Loucy (cell line): ENCODE measurements at regions not wholly inside any gene's neighbourhood (a gene's known extent, or its start where the extent isn't known, plus 50 kb on each side); places are given as distances from the start of the nearest gene placed in this dataset.

Source experiments
- EZH2phosphoT487 ChIP-seq: fragments of 200-600 bp; IDR thresholded peaks from 2 replicates; pipeline ENCODE4 v1.6.1; 2018; ENCODE audit warnings: antibody characterized with exemption, mild to moderate bottlenecking, moderate library complexity, borderline replicate concordance
- TF ChIP-seq, protein P1 (sequence below): fragments of 200-600 bp; sonication (generic); conservative IDR thresholded peaks from 2 replicates; pipeline ENCODE4 v1.5.1; 2014; ENCODE audit warnings: mild to moderate bottlenecking, antibody characterized with exemption, low read length

DNA sequence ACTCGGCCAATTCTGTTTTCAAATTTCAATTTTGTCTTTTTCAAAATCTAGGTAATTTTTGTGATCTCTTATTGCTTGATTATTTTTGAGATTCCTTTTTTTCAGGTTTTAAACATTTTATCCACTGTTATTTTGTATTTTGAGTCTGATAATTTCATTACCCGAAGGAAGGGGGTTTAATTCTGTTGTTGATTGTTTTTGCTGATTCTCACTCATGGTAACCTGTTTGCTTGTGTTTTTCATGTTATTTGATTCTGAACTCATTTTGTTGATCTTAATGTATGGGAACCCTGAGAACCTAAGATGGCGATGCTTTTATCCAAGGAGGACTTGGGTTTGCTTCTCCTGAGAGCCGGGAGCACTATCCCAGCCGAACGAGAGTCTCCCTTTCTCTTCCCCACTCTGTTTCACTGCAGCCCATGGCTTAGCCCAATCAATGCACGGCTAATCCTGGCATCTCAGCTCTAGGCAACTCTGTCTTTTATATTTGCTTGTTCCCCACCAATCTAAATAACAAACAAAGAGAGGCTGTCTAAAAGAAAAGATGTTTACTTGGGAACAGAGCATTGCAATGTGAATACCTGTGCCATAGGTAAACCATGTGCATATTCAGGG is 73.2 kb upstream of the ZCCHC2 start:
- TF ChIP-seq, protein P1, sequence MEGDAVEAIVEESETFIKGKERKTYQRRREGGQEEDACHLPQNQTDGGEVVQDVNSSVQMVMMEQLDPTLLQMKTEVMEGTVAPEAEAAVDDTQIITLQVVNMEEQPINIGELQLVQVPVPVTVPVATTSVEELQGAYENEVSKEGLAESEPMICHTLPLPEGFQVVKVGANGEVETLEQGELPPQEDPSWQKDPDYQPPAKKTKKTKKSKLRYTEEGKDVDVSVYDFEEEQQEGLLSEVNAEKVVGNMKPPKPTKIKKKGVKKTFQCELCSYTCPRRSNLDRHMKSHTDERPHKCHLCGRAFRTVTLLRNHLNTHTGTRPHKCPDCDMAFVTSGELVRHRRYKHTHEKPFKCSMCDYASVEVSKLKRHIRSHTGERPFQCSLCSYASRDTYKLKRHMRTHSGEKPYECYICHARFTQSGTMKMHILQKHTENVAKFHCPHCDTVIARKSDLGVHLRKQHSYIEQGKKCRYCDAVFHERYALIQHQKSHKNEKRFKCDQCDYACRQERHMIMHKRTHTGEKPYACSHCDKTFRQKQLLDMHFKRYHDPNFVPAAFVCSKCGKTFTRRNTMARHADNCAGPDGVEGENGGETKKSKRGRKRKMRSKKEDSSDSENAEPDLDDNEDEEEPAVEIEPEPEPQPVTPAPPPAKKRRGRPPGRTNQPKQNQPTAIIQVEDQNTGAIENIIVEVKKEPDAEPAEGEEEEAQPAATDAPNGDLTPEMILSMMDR, result no peak
- no peak for TF ChIP-seq EZH2phosphoT487
